ENCODE measurements at regions not wholly inside any gene's neighbourhood (a gene's known extent, or its start where the extent isn't known, plus 50 kb on each side); places are given as distances from the start of the nearest gene placed in this dataset.

- Histone ChIP-seq H3K27me3 (replicated peaks; ENCODE audit: insufficient read depth, low read depth, low read length, poor library complexity) (no peaks in the 10 kb centered on the region), H3K27ac (ENCODE audit: low read depth, low read length, poor library complexity, severe bottlenecking) (no peak overlapping the region), H3K9me3 (ENCODE audit: low read depth, low read length, poor library complexity, severe bottlenecking) (no peaks in the 10 kb centered on the region), H3K4me3 (ENCODE audit: low read depth, low read length, poor library complexity, severe bottlenecking) (no peak overlapping the region), H3K36me3 (ENCODE audit: insufficient read depth, low read length, poor library complexity, severe bottlenecking) (no peaks in the 10 kb centered on the region), H3K4me1 (ENCODE audit: insufficient read depth, low read length, poor library complexity, severe bottlenecking) (no peaks in the 10 kb centered on the region)
- ChIA-PET POLR2A (ENCODE audit: low non-redundant PET) (no interaction called here), CTCF (no interaction called here)
- no TSS peak for BruUV-seq (replicated peaks)
- TF ChIP-seq CTCF (conservative IDR thresholded peaks at IDR 0.05; ENCODE audit: low read depth, low read length) = no peak
- TF ChIP-seq EZH2 (IDR thresholded peaks at IDR 0.05; ENCODE audit: borderline replicate concordance, low read depth, low read length, poor library complexity, severe bottlenecking) = no peak
- DNase-seq (ENCODE audit: low spot score) = no peak
- intact Hi-C loops (cut with micrococcal nuclease; ENCODE audit: unreplicated experiment) = no loop called here
Measured at GRCh38 chr2:103165836-103166235, 404.0 kb downstream of the TMEM182 start.

- Histone ChIP-seq H3K9me3 (ENCODE audit: low read depth, low read length, poor library complexity, severe bottlenecking) (no peaks in the 10 kb centered on the region), H3K36me3 (ENCODE audit: insufficient read depth, low read length, poor library complexity, severe bottlenecking) (no peaks in the 10 kb centered on the region), H3K27me3 (replicated peaks; ENCODE audit: insufficient read depth, low read depth, low read length, poor library complexity) (no peaks in the 10 kb centered on the region), H3K4me3 (ENCODE audit: low read depth, low read length, poor library complexity, severe bottlenecking) (no peak overlapping the region), H3K4me1 (ENCODE audit: insufficient read depth, low read length, poor library complexity, severe bottlenecking) (no peaks in the 10 kb centered on the region), H3K27ac (ENCODE audit: low read depth, low read length, poor library complexity, severe bottlenecking) (no peak overlapping the region)
- intact Hi-C loops (cut with micrococcal nuclease; ENCODE audit: unreplicated experiment) = no loop called here
- DNase-seq (ENCODE audit: low spot score) = no peak
- CTCF ChIA-PET = no interaction called here
- POLR2A ChIA-PET (ENCODE audit: low non-redundant PET) = no interaction called here
- TF ChIP-seq EZH2 (IDR thresholded peaks at IDR 0.05; ENCODE audit: borderline replicate concordance, low read depth, low read length, poor library complexity, severe bottlenecking) = no peak
- no TSS peak for BruUV-seq (replicated peaks)
Measured at GRCh38 chr2:103166456-103167324, 404.9 kb downstream of the TMEM182 start.

- ChIA-PET POLR2A (ENCODE audit: low non-redundant PET) (no interaction called here), CTCF (no interaction called here)
- DNase-seq (ENCODE audit: low spot score) = no peak
- intact Hi-C loops (cut with micrococcal nuclease; ENCODE audit: unreplicated experiment) = no loop called here
- H3K9me3 ChIP-seq (ENCODE audit: low read depth, low read length, poor library complexity, severe bottlenecking) = no peaks in the 10 kb centered on the region
- H3K27ac ChIP-seq (ENCODE audit: low read depth, low read length, poor library complexity, severe bottlenecking) = no peak overlapping the region
- no TSS peak for BruUV-seq (replicated peaks)
- no peak for TF ChIP-seq CTCF (conservative IDR thresholded peaks at IDR 0.05; ENCODE audit: low read depth, low read length)
- TF ChIP-seq EZH2 (IDR thresholded peaks at IDR 0.05; ENCODE audit: borderline replicate concordance, low read depth, low read length, poor library complexity, severe bottlenecking) = no peak
- H3K4me1 ChIP-seq (ENCODE audit: insufficient read depth, low read length, poor library complexity, severe bottlenecking) = no peaks in the 10 kb centered on the region
- no peak overlapping the region for H3K4me3 ChIP-seq (ENCODE audit: low read depth, low read length, poor library complexity, severe bottlenecking)
- H3K36me3 ChIP-seq (ENCODE audit: insufficient read depth, low read length, poor library complexity, severe bottlenecking) = no peaks in the 10 kb centered on the region
- no peaks in the 10 kb centered on the region for H3K27me3 ChIP-seq (replicated peaks; ENCODE audit: insufficient read depth, low read depth, low read length, poor library complexity)
Measured at GRCh38 chr2:103167599-103167998, 405.8 kb downstream of the TMEM182 start.

GRCh38 chr2:103169861-103170260 lies 408.0 kb downstream of the TMEM182 start:
- Histone ChIP-seq H3K4me3 (ENCODE audit: low read depth, low read length, poor library complexity, severe bottlenecking) (no peak overlapping the region), H3K9me3 (ENCODE audit: low read depth, low read length, poor library complexity, severe bottlenecking) (no peaks in the 10 kb centered on the region), H3K27ac (ENCODE audit: low read depth, low read length, poor library complexity, severe bottlenecking) (no peak overlapping the region), H3K36me3 (ENCODE audit: insufficient read depth, low read length, poor library complexity, severe bottlenecking) (no peaks in the 10 kb centered on the region), H3K4me1 (ENCODE audit: insufficient read depth, low read length, poor library complexity, severe bottlenecking) (no peaks in the 10 kb centered on the region), H3K27me3 (replicated peaks; ENCODE audit: insufficient read depth, low read depth, low read length, poor library complexity) (no peaks in the 10 kb centered on the region)
- ChIA-PET POLR2A (ENCODE audit: low non-redundant PET) (no interaction called here), CTCF (no interaction called here)
- no TSS peak for BruUV-seq (replicated peaks)
- intact Hi-C loops (cut with micrococcal nuclease; ENCODE audit: unreplicated experiment) = no loop called here
- DNase-seq (ENCODE audit: low spot score) = no peak
- no peak for TF ChIP-seq EZH2 (IDR thresholded peaks at IDR 0.05; ENCODE audit: borderline replicate concordance, low read depth, low read length, poor library complexity, severe bottlenecking)
- TF ChIP-seq CTCF (conservative IDR thresholded peaks at IDR 0.05; ENCODE audit: low read depth, low read length) = no peak
